ENCODE measurements at regions not wholly inside any gene's neighbourhood (a gene's known extent, or its start where the extent isn't known, plus 50 kb on each side); places are given as distances from the start of the nearest gene placed in this dataset.

- TF ChIP-seq, protein P1, sequence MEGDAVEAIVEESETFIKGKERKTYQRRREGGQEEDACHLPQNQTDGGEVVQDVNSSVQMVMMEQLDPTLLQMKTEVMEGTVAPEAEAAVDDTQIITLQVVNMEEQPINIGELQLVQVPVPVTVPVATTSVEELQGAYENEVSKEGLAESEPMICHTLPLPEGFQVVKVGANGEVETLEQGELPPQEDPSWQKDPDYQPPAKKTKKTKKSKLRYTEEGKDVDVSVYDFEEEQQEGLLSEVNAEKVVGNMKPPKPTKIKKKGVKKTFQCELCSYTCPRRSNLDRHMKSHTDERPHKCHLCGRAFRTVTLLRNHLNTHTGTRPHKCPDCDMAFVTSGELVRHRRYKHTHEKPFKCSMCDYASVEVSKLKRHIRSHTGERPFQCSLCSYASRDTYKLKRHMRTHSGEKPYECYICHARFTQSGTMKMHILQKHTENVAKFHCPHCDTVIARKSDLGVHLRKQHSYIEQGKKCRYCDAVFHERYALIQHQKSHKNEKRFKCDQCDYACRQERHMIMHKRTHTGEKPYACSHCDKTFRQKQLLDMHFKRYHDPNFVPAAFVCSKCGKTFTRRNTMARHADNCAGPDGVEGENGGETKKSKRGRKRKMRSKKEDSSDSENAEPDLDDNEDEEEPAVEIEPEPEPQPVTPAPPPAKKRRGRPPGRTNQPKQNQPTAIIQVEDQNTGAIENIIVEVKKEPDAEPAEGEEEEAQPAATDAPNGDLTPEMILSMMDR (IDR thresholded peaks at IDR 0.05; ENCODE audit: insufficient read depth, low read depth, low read length), result no peak
- no peak for TF ChIP-seq EZH2 (IDR thresholded peaks at IDR 0.05; ENCODE audit: insufficient read depth, low read length)
These were observed 411.0 kb upstream of the ATP11B start for GRCh38 chr3:182382112-182382857.

All from astrocyte (in vitro differentiated cells and primary cell).